ENCODE measurements at regions not wholly inside any gene's neighbourhood (a gene's known extent, or its start where the extent isn't known, plus 50 kb on each side); places are given as distances from the start of the nearest gene placed in this dataset.

- Histone ChIP-seq H3K36me3 (ENCODE audit: control insufficient read depth in 4 of 4, insufficient read depth in 3 of 4, low read depth in 1 of 4, low read length in 3 of 4) (no peaks in the 10 kb centered on the region), H3K9ac (ENCODE audit: low read depth in 1 of 2, low read length in 2 of 2) (no peak overlapping the region), H3K27me3 (ENCODE audit: control insufficient read depth in 4 of 4, insufficient read depth in 4 of 4, low read length in 3 of 4) (no peaks in the 10 kb centered on the region), H3K27ac (ENCODE audit: low read depth in 1 of 2, low read length in 2 of 2) (no peak overlapping the region), H3K4me3 (ENCODE audit: low read depth in 1 of 3, low read length in 3 of 3) (no peak overlapping the region), H3K9me3 (ENCODE audit: control insufficient read depth in 4 of 4, low read length in 3 of 4) (no peaks in the 10 kb centered on the region), H3K4me1 (ENCODE audit: control insufficient read depth in 4 of 4, insufficient read depth in 4 of 4, low read length in 3 of 4) (peaks cover 4 to 14% (median 9%) of the 10 kb centered on the region in 4 donors)
- no peak for DNase-seq (ENCODE audit: low spot score)
- 98% methylated on average over 5 of the region's 5 CpGs for WGBS
- TF ChIP-seq FOXA1 (IDR thresholded peaks at IDR 0.05) (no peak), CTCF (IDR thresholded peaks at IDR 0.05; ENCODE audit: low read depth, low read length, missing input control) (no peak)
- TF ChIP-seq, protein P1, sequence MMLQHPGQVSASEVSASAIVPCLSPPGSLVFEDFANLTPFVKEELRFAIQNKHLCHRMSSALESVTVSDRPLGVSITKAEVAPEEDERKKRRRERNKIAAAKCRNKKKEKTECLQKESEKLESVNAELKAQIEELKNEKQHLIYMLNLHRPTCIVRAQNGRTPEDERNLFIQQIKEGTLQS (IDR thresholded peaks at IDR 0.05), result no peak
These were observed 243.9 kb upstream of the ID2 start for GRCh38 chr2:8437949-8438400.

DNA sequence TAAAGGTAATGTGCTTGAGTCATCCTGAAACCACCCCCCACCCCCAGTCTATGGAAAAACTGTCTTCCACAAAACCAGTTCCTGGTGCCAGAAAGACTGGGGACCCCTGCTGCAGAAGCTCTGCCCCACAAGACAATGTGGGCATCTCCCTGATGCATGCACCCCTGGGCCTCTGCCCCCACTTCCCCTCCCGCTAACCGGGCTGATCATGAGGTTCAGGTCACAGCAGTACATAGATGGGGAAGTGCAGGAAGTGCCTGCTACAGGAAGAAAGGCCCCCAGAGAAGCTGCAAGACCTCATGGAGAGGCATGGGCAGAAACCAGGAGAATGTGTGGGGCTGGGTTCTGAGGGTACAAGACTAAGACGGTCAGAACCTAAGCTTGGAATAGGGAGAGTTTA is 243.4 kb upstream of the ID2 start:
- no peak overlapping the region for H3K4me3 ChIP-seq (ENCODE audit: low read depth in 1 of 3, low read length in 3 of 3)
- DNase-seq (ENCODE audit: low spot score), result no peak
- WGBS, result 80% methylated on average over 3 of the region's 3 CpGs
- no peaks in the 10 kb centered on the region for H3K27me3 ChIP-seq (ENCODE audit: control insufficient read depth in 4 of 4, insufficient read depth in 4 of 4, low read length in 3 of 4)
- no peak overlapping the region for H3K9ac ChIP-seq (ENCODE audit: low read depth in 1 of 2, low read length in 2 of 2)
- no peak for TF ChIP-seq TAF1 (conservative IDR thresholded peaks at IDR 0.05)
- no peak for TF ChIP-seq NR2F2 (IDR thresholded peaks at IDR 0.05)
- TF ChIP-seq YY1 (IDR thresholded peaks at IDR 0.05), result no peak
- TF ChIP-seq SP1 (IDR thresholded peaks at IDR 0.05), result no peak
- no peak for TF ChIP-seq EGR1 (IDR thresholded peaks at IDR 0.05; ENCODE audit: low read depth in 2 of 2)
- no peak for TF ChIP-seq GABPA (IDR thresholded peaks at IDR 0.05 in 1 of 2, conservative IDR thresholded peaks at IDR 0.05 in 1 of 2)
- TF ChIP-seq, protein P2, sequence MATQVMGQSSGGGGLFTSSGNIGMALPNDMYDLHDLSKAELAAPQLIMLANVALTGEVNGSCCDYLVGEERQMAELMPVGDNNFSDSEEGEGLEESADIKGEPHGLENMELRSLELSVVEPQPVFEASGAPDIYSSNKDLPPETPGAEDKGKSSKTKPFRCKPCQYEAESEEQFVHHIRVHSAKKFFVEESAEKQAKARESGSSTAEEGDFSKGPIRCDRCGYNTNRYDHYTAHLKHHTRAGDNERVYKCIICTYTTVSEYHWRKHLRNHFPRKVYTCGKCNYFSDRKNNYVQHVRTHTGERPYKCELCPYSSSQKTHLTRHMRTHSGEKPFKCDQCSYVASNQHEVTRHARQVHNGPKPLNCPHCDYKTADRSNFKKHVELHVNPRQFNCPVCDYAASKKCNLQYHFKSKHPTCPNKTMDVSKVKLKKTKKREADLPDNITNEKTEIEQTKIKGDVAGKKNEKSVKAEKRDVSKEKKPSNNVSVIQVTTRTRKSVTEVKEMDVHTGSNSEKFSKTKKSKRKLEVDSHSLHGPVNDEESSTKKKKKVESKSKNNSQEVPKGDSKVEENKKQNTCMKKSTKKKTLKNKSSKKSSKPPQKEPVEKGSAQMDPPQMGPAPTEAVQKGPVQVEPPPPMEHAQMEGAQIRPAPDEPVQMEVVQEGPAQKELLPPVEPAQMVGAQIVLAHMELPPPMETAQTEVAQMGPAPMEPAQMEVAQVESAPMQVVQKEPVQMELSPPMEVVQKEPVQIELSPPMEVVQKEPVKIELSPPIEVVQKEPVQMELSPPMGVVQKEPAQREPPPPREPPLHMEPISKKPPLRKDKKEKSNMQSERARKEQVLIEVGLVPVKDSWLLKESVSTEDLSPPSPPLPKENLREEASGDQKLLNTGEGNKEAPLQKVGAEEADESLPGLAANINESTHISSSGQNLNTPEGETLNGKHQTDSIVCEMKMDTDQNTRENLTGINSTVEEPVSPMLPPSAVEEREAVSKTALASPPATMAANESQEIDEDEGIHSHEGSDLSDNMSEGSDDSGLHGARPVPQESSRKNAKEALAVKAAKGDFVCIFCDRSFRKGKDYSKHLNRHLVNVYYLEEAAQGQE (IDR thresholded peaks at IDR 0.05), result no peak
- TF ChIP-seq, protein P1 (IDR thresholded peaks at IDR 0.05), result no peak
- no peak for TF ChIP-seq CTCF (IDR thresholded peaks at IDR 0.05; ENCODE audit: low read depth, low read length, missing input control)
- no peak for TF ChIP-seq RXRA (IDR thresholded peaks at IDR 0.05)
- no peak for TF ChIP-seq FOXA2 (IDR thresholded peaks at IDR 0.05)
- no peak for TF ChIP-seq HNF4G (IDR thresholded peaks at IDR 0.05)
- TF ChIP-seq RAD21 (IDR thresholded peaks at IDR 0.05), result no peak
- TF ChIP-seq, protein P3, sequence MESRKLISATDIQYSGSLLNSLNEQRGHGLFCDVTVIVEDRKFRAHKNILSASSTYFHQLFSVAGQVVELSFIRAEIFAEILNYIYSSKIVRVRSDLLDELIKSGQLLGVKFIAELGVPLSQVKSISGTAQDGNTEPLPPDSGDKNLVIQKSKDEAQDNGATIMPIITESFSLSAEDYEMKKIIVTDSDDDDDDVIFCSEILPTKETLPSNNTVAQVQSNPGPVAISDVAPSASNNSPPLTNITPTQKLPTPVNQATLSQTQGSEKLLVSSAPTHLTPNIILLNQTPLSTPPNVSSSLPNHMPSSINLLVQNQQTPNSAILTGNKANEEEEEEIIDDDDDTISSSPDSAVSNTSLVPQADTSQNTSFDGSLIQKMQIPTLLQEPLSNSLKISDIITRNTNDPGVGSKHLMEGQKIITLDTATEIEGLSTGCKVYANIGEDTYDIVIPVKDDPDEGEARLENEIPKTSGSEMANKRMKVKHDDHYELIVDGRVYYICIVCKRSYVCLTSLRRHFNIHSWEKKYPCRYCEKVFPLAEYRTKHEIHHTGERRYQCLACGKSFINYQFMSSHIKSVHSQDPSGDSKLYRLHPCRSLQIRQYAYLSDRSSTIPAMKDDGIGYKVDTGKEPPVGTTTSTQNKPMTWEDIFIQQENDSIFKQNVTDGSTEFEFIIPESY (IDR thresholded peaks at IDR 0.05), result no peak
- TF ChIP-seq HNF4A (conservative IDR thresholded peaks at IDR 0.05), result no peak
- no peak for TF ChIP-seq MAX (IDR thresholded peaks at IDR 0.05)
- TF ChIP-seq JUND (IDR thresholded peaks at IDR 0.05), result no peak
- no peak for TF ChIP-seq FOXA1 (IDR thresholded peaks at IDR 0.05)
- H3K36me3 ChIP-seq (ENCODE audit: control insufficient read depth in 4 of 4, insufficient read depth in 3 of 4, low read depth in 1 of 4, low read length in 3 of 4), result no peaks in the 10 kb centered on the region
- no peaks in the 10 kb centered on the region for H3K9me3 ChIP-seq (ENCODE audit: control insufficient read depth in 4 of 4, low read length in 3 of 4)
- no peak overlapping the region for H3K27ac ChIP-seq (ENCODE audit: low read depth in 1 of 2, low read length in 2 of 2)
- H3K4me1 ChIP-seq (ENCODE audit: control insufficient read depth in 4 of 4, insufficient read depth in 4 of 4, low read length in 3 of 4), result peaks cover 4 to 14% (median 9%) of the 10 kb centered on the region in 4 donors
